ENCODE measurements at regions not wholly inside any gene's neighbourhood (a gene's known extent, or its start where the extent isn't known, plus 50 kb on each side); places are given as distances from the start of the nearest gene placed in this dataset.

- TF ChIP-seq CTCF (IDR thresholded peaks at IDR 0.05): no peak
These were observed 123.5 kb upstream of the TBL1XR1 start for GRCh38 chr3:177320765-177321247.

DNA sequence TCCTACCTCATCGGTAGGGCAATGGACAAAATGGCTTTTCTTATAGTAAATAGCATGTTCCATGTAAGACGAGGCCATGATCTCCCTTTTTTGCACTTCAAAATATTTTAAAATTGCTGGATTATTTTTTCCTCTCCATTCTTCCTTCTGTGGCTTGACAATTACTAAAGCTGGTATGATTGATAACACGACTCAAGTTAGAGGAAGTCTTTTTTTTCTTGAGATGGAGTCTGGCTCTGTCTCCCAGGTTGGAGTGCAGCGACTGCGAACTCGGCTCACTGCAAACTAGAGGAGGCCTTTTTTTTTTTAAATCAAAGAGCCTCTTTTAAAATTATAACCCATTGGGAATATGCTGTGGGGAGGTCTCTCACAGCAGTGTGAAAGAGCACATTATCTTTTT, 124.5 kb upstream of the TBL1XR1 start:
- TF ChIP-seq CTCF (IDR thresholded peaks at IDR 0.05): no peak

- TF ChIP-seq CTCF (IDR thresholded peaks at IDR 0.05): no peak
These were observed 125.6 kb upstream of the TBL1XR1 start for GRCh38 chr3:177322881-177323280.

- no peak for TF ChIP-seq CTCF (IDR thresholded peaks at IDR 0.05)
These were observed 132.6 kb upstream of the TBL1XR1 start for GRCh38 chr3:177329854-177330253.

DNA sequence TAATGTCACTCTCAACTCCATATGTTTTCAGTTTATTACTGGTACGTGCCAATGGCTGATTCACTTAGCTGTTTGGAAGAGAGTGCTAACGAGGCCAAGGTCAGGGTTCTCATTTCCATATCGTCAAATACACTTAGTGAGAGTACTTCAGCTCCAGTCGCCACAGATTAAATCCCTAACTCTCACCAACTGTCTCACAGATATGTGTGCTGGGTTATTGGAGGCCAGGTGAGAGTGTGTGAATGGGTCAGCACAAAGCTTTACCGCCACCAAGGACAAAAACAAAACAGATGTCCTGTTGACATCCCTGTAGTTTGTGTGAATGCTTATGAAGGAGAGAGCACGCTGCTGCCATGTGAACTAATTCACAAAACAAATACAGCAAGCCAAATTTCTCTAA, 133.5 kb upstream of the TBL1XR1 start:
- TF ChIP-seq CTCF (IDR thresholded peaks at IDR 0.05): no peak

- TF ChIP-seq CTCF (IDR thresholded peaks at IDR 0.05): no peak
These were observed 134.0 kb upstream of the TBL1XR1 start for GRCh38 chr3:177331203-177331835.

GRCh38 chr3:177332955-177333354, 135.7 kb upstream of the TBL1XR1 start:
- TF ChIP-seq CTCF (IDR thresholded peaks at IDR 0.05): no peak

Data from LNCAP (cell line).